ENCODE measurements at regions not wholly inside any gene's neighbourhood (a gene's known extent, or its start where the extent isn't known, plus 50 kb on each side); places are given as distances from the start of the nearest gene placed in this dataset.
A peak's percentile ranks its signal among the peaks of the same experiment; 100 is the strongest.

- no peak for TF ChIP-seq CTCF (IDR thresholded peaks at IDR 0.05)
- ATAC-seq, result no peak
- Histone ChIP-seq H3K36me3 (no peaks in the 10 kb centered on the region), H3K9me3 (no peaks in the 10 kb centered on the region), H3K27ac (no peak overlapping the region), H3K27me3 (ENCODE audit: low read depth) (no peaks in the 10 kb centered on the region), H3K4me3 (no peak overlapping the region), H3K4me1 (no peaks in the 10 kb centered on the region)
- intact Hi-C loops (cut with DNase I), result no loop called here
- DNase-seq, result no peak
Observed at GRCh38 chr4:83931659-83932438, 395.9 kb downstream of the GPAT3 start.

DNA sequence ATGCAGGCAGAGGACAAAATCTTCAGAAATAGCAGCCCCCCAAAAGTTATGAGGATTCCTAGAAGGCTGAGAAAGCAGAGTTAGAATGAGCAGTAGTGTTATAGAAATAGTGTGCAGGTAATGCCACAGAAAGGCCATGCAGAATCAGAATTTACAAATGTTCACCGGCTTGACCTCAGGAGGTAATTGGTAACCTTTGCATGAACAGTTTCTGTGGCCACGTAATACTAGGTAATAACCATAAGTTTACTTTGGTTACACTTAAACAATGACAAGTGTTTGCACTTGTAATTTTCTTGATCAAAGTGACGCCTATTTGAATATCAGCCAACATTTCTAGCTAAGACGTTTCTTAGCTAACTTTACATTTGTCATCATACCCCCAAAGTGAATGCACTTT, 393.6 kb downstream of the GPAT3 start:
- H3K4me1 ChIP-seq, result no peaks in the 10 kb centered on the region
- no peaks in the 10 kb centered on the region for H3K36me3 ChIP-seq
- no peaks in the 10 kb centered on the region for H3K9me3 ChIP-seq
- intact Hi-C loops (cut with DNase I), result no loop called here
- no peaks in the 10 kb centered on the region for H3K27me3 ChIP-seq (ENCODE audit: low read depth)
- H3K4me3 ChIP-seq, result no peak overlapping the region
- DNase-seq (no peak), ATAC-seq (peak; percentile 65 to 77)
- no peak overlapping the region for H3K27ac ChIP-seq
- no peak for TF ChIP-seq CTCF (IDR thresholded peaks at IDR 0.05)

GRCh38 chr4:83926950-83927349, 391.0 kb downstream of the GPAT3 start:
- Histone ChIP-seq H3K9me3 (no peaks in the 10 kb centered on the region), H3K4me1 (no peaks in the 10 kb centered on the region), H3K27me3 (ENCODE audit: low read depth) (no peaks in the 10 kb centered on the region), H3K36me3 (no peaks in the 10 kb centered on the region), H3K4me3 (no peak overlapping the region), H3K27ac (no peak overlapping the region)
- ATAC-seq (no peak), DNase-seq (no peak)
- intact Hi-C loops (cut with DNase I), result no loop called here
- TF ChIP-seq CTCF (IDR thresholded peaks at IDR 0.05), result no peak

DNA sequence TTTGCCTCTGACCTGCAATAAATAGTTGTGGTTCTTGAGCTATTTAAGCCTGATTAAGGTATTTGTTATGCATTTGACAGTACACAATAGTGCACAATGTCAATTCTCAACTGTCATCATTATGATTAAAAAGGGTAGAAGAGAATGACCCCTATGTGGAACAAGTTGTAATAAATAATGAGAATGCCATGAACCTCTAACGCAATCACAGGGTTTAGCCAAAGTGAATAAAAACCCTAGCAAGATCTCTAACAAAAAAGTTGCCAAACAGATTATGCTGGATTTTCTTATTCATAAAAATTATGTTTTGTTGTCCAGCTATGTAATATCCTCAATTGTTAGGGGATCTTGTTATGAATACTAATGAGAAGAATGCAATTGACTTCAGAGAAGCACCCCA, 387.4 kb downstream of the GPAT3 start:
- Histone ChIP-seq H3K36me3 (no peaks in the 10 kb centered on the region), H3K27me3 (ENCODE audit: low read depth) (no peaks in the 10 kb centered on the region), H3K4me3 (no peak overlapping the region), H3K9me3 (no peaks in the 10 kb centered on the region), H3K27ac (no peak overlapping the region), H3K4me1 (no peaks in the 10 kb centered on the region)
- ATAC-seq (no peak), DNase-seq (no peak)
- TF ChIP-seq CTCF (IDR thresholded peaks at IDR 0.05), result no peak
- intact Hi-C loops (cut with DNase I), result no loop called here

DNA sequence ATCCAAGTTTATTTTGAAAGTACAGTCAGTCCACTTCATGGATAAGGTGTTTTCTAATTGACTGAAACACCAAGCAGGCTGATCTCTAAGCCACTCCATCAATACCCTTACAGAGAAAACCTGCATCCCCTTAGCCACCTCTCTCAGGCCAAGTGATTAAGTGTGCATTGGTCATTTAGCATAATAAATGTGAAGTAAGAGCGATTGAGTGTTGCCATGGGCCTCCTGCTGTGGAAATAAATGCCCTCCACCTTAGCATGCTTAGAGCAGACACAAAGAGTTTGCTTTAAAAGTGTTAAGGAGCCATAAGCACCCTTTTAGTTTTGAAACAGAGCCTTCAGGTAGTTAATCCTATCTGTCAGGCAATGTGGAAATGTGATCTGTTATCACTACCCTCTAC, 386.5 kb downstream of the GPAT3 start:
- H3K9me3 ChIP-seq, result no peaks in the 10 kb centered on the region
- ATAC-seq (no peak), DNase-seq (no peak)
- H3K36me3 ChIP-seq, result no peaks in the 10 kb centered on the region
- H3K27ac ChIP-seq, result no peak overlapping the region
- intact Hi-C loops (cut with DNase I), result no loop called here
- H3K4me1 ChIP-seq, result no peaks in the 10 kb centered on the region
- H3K27me3 ChIP-seq (ENCODE audit: low read depth), result no peaks in the 10 kb centered on the region
- no peak for TF ChIP-seq CTCF (IDR thresholded peaks at IDR 0.05)
- H3K4me3 ChIP-seq, result no peak overlapping the region
